Tibial nerve (tissue), 3 donors: ENCODE measurements at regions not wholly inside any gene's neighbourhood (a gene's known extent, or its start where the extent isn't known, plus 50 kb on each side); places are given as distances from the start of the nearest gene placed in this dataset.

ENCODE experiments used
- POLR2A ChIP-seq, 2 donors: fragments of 450-650 bp; IDR thresholded peaks; one replicate each; pipeline ENCODE4 v1.6.1; 2017; ENCODE audit warnings: antibody characterized with exemption in 2 of 2, mild to moderate bottlenecking in 2 of 2, moderate library complexity in 2 of 2
- TF ChIP-seq, protein P1 (sequence below), 5 experiments: fragments of 200-600 bp in 3 of 5; fragments of 450-650 bp in 2 of 5; sonication (generic) in 3 of 5; IDR thresholded peaks; one replicate each; pipeline ENCODE4 v1.5.1; 2016 to 2019; ENCODE audit warnings: antibody characterized with exemption in 5 of 5, mild to moderate bottlenecking in 3 of 5, moderate library complexity in 2 of 5

DNA sequence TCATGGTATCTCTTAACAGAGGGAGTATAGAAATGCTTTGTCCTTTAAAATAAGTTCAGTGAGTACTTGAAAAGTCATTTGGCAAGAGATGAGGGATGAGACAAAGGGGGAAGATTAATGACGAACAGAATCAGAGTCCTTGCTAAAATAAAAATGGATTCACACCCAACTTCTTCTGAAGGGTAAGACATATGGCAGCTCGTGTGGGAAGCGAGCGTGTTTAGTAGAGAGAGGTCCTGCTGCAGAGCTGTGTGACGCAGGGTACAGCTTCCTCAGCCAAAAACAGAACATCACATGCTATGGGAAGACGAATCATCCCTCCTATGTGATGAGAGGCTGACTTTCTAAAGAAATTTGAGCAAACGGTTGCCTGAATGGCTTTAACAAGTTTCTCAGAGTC lies 158.5 kb upstream of the LMO4 start:
- TF ChIP-seq, protein P1, sequence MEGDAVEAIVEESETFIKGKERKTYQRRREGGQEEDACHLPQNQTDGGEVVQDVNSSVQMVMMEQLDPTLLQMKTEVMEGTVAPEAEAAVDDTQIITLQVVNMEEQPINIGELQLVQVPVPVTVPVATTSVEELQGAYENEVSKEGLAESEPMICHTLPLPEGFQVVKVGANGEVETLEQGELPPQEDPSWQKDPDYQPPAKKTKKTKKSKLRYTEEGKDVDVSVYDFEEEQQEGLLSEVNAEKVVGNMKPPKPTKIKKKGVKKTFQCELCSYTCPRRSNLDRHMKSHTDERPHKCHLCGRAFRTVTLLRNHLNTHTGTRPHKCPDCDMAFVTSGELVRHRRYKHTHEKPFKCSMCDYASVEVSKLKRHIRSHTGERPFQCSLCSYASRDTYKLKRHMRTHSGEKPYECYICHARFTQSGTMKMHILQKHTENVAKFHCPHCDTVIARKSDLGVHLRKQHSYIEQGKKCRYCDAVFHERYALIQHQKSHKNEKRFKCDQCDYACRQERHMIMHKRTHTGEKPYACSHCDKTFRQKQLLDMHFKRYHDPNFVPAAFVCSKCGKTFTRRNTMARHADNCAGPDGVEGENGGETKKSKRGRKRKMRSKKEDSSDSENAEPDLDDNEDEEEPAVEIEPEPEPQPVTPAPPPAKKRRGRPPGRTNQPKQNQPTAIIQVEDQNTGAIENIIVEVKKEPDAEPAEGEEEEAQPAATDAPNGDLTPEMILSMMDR (IDR thresholded peaks at IDR 0.05): no peak
- TF ChIP-seq POLR2A (IDR thresholded peaks at IDR 0.05): no peak
